OCI-LY7 (cell line): ENCODE measurements at regions not wholly inside any gene's neighbourhood (a gene's known extent, or its start where the extent isn't known, plus 50 kb on each side); places are given as distances from the start of the nearest gene placed in this dataset.

Source experiments
- BruUV-seq: library from RNA; stranded (reverse); fragments of 400-500 nt; replicated peaks from 2 replicates; lab custom pipeline; 2021; lab: Mats Ljungman, UMichigan
- CTCF ChIA-PET: fragments of 300-600 bp; sonication (Branson Sonifier 250); formaldehyde crosslinking; loops from one replicate; lab custom pipeline; 2022; ENCODE audit warnings: antibody characterized with exemption; ENCODE audit not compliant: unreplicated experiment; lab: Charles Lee
- POLR2A ChIA-PET: fragments of 300-600 bp; sonication (Branson Sonifier 250); formaldehyde crosslinking; loops from one replicate; lab custom pipeline; 2022; ENCODE audit warnings: antibody characterized with exemption; lab: Charles Lee
- DNase-seq: peaks from one replicate; pipeline ENCODE4 v3.0.0-alpha.2; 2015; ENCODE audit warnings: low spot score
- H2AFZ ChIP-seq: fragments of 200-600 bp; sonication (generic), shearing (Covaris generic); 2 replicates; pipeline ENCODE4 v1.6.1; 2014; ENCODE audit warnings: mild to moderate bottlenecking, antibody characterized with exemption, low read length, moderate library complexity
- H3K27ac ChIP-seq: fragments of 200-600 bp; sonication (generic); 2 replicates; pipeline ENCODE4 v1.5.1; 2014; ENCODE audit warnings: mixed run types, low read depth, mild to moderate bottlenecking, moderate library complexity, low read length, inconsistent platforms; ENCODE audit not compliant: poor library complexity, severe bottlenecking
- H3K36me3 ChIP-seq: fragments of 200-600 bp; sonication (generic); 2 replicates; pipeline ENCODE4 v1.6.1; 2014; ENCODE audit warnings: mild to moderate bottlenecking, antibody characterized with exemption, low read length, moderate library complexity, mixed read lengths; ENCODE audit not compliant: insufficient read depth
- H3K4me1 ChIP-seq: fragments of 200-600 bp; sonication (generic); 2 replicates; pipeline ENCODE4 v1.5.1; 2014; ENCODE audit warnings: mild to moderate bottlenecking, low read length; ENCODE audit not compliant: insufficient read depth, poor library complexity, severe bottlenecking
- H3K4me2 ChIP-seq: fragments of 200-600 bp; sonication (generic); 2 replicates; pipeline ENCODE4 v1.6.1; 2014; ENCODE audit warnings: mild to moderate bottlenecking, low read length
- H3K4me3 ChIP-seq: fragments of 200-600 bp; sonication (generic); 2 replicates; pipeline ENCODE4 v1.5.1; 2014; ENCODE audit warnings: mild to moderate bottlenecking, low read depth, low read length; ENCODE audit not compliant: poor library complexity, severe bottlenecking
- H3K79me2 ChIP-seq: fragments of 200-600 bp; sonication (generic); 2 replicates; pipeline ENCODE4 v1.6.1; 2016; ENCODE audit warnings: low read depth, mild to moderate bottlenecking, low read length, moderate library complexity, mixed read lengths; ENCODE audit not compliant: insufficient read depth
- H3K9me2 ChIP-seq: fragments of 200-600 bp; sonication (generic); 2 replicates; pipeline ENCODE4 v1.6.1; 2016; ENCODE audit warnings: mild to moderate bottlenecking, low read length, mixed read lengths; ENCODE audit not compliant: insufficient read depth
- H3K9me3 ChIP-seq: fragments of 200-600 bp; sonication (generic); 2 replicates; pipeline ENCODE4 v1.6.1; 2014; ENCODE audit warnings: mild to moderate bottlenecking, mixed run types, low read length, mixed read lengths
- H4K20me1 ChIP-seq: fragments of 200-600 bp; sonication (generic); 2 replicates; pipeline ENCODE4 v1.6.1; 2014; ENCODE audit warnings: mild to moderate bottlenecking, antibody characterized with exemption, low read length, moderate library complexity, mixed read lengths; ENCODE audit not compliant: insufficient read depth
- EZH2phosphoT487 ChIP-seq: fragments of 200-600 bp; sonication (generic); IDR thresholded peaks from 2 replicates; pipeline ENCODE4 v1.6.1; 2018; ENCODE audit warnings: low read depth, borderline replicate concordance, mild to moderate bottlenecking, mixed run types, antibody characterized with exemption, low read length, moderate library complexity, mixed read lengths
- intact Hi-C: fragments of 100-400 bp; cut with micrococcal nuclease; formaldehyde crosslinking; loops from one replicate; pipeline ENCODE4 v1.10.0; 2022; ENCODE audit not compliant: unreplicated experiment
- TF ChIP-seq, protein P1 (sequence below): fragments of 200-600 bp; sonication (generic); conservative IDR thresholded peaks from 2 replicates; pipeline ENCODE4 v1.5.1; 2014; ENCODE audit warnings: mild to moderate bottlenecking, antibody characterized with exemption, low read length, moderate library complexity, mixed read lengths

DNA sequence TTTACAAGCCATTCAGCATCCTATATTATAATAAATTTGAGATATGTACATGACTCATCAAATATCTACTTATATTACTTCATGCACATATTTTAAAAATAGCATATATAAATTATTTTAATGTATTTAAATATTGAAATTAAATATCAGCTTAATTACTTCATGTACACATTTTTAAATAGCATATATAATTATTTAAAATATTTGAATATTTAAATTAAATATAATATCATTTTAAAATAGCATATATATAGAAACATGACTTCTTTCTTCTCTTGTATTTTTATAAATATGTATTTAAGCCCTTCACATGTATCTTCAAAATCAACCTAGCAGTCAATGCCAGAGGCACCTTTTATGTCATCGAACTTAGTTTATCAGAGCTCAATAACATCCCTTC is 298.8 kb upstream of the DSEL start:
- no peak overlapping the region for H2AFZ ChIP-seq
- no peaks in the 10 kb centered on the region for H4K20me1 ChIP-seq
- H3K9me2 ChIP-seq, result no peaks in the 10 kb centered on the region
- TF ChIP-seq, protein P1, sequence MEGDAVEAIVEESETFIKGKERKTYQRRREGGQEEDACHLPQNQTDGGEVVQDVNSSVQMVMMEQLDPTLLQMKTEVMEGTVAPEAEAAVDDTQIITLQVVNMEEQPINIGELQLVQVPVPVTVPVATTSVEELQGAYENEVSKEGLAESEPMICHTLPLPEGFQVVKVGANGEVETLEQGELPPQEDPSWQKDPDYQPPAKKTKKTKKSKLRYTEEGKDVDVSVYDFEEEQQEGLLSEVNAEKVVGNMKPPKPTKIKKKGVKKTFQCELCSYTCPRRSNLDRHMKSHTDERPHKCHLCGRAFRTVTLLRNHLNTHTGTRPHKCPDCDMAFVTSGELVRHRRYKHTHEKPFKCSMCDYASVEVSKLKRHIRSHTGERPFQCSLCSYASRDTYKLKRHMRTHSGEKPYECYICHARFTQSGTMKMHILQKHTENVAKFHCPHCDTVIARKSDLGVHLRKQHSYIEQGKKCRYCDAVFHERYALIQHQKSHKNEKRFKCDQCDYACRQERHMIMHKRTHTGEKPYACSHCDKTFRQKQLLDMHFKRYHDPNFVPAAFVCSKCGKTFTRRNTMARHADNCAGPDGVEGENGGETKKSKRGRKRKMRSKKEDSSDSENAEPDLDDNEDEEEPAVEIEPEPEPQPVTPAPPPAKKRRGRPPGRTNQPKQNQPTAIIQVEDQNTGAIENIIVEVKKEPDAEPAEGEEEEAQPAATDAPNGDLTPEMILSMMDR, result no peak
- H3K4me2 ChIP-seq, result no peak overlapping the region
- H3K9me3 ChIP-seq, result no peaks in the 10 kb centered on the region
- no peaks in the 10 kb centered on the region for H3K79me2 ChIP-seq
- DNase-seq, result no peak
- no peak overlapping the region for H3K4me3 ChIP-seq
- ChIA-PET CTCF (no interaction called here), POLR2A (no interaction called here)
- H3K36me3 ChIP-seq, result no peaks in the 10 kb centered on the region
- intact Hi-C loops, result no loop called here
- BruUV-seq, result no TSS peak
- H3K4me1 ChIP-seq, result no peaks in the 10 kb centered on the region
- H3K27ac ChIP-seq, result no peak overlapping the region

DNA sequence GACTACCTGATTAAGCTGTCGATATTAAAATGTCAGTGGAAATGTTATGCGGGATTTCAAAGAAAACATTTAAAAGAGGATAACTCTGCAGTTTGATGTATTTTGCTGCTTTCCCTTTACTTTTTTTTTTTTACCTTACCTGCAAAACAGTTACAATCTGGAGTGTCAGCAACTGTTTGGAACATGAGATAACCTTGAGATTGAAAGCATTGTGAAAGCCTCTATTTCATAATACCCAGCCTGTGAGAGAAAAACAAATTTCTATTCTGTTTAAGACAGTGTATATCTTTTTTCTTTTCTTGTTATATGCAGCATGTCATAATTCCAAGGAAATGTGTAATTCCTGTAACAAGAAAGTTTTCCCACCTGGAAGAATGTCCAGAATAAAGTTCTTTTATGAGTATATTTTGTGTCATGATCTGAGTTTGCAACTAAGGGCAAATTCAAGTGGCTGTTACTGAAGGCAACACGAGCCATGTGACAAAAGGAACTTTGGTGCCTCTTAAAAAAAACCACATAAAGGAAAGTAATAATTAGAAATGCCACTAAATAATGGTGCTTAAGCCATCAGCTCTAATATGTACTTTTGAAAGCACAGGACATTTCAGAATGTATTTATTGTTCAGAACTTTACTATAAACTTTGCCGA is 297.0 kb upstream of the DSEL start:
- no peak overlapping the region for H3K4me2 ChIP-seq
- no peaks in the 10 kb centered on the region for H3K79me2 ChIP-seq
- POLR2A ChIA-PET, result no interaction called here
- no peaks in the 10 kb centered on the region for H4K20me1 ChIP-seq
- intact Hi-C loops, result no loop called here
- H3K36me3 ChIP-seq, result no peaks in the 10 kb centered on the region
- no peak overlapping the region for H2AFZ ChIP-seq
- CTCF ChIA-PET, result no interaction called here
- no peaks in the 10 kb centered on the region for H3K9me2 ChIP-seq
- TF ChIP-seq, protein P1, result no peak
- TF ChIP-seq EZH2phosphoT487, result no peak
- H3K4me3 ChIP-seq, result no peak overlapping the region
- H3K27ac ChIP-seq, result no peak overlapping the region
- H3K4me1 ChIP-seq, result no peaks in the 10 kb centered on the region
- H3K9me3 ChIP-seq, result no peaks in the 10 kb centered on the region
- no peak for DNase-seq
- no TSS peak for BruUV-seq

DNA sequence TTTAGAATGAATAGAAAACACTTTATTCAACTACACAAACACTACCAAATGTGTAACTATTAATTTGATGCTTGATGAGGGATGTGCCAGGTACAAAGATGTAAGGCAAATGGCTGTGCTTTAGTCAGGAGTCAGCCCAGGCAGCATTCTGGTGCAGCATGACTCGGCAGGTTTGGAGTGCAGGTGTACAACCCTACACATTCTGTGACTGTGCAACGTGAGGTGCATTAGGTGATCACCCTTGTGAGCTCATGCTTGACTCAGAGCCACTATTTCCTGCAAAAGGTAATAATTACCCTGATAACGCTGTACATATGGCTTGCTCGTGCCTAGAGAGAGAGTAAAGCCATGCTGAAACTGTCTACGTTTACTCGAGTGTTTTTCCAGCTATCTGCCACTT is 288.7 kb upstream of the DSEL start:
- H3K9me3 ChIP-seq, result no peaks in the 10 kb centered on the region
- ChIA-PET CTCF (no interaction called here), POLR2A (no interaction called here)
- no peak overlapping the region for H3K4me2 ChIP-seq
- TF ChIP-seq, protein P1, result no peak
- TF ChIP-seq EZH2phosphoT487, result no peak
- H3K79me2 ChIP-seq, result no peaks in the 10 kb centered on the region
- H3K27ac ChIP-seq, result no peak overlapping the region
- no peaks in the 10 kb centered on the region for H3K4me1 ChIP-seq
- H3K4me3 ChIP-seq, result no peak overlapping the region
- no peak for DNase-seq
- intact Hi-C loops, result no loop called here
- no peaks in the 10 kb centered on the region for H3K9me2 ChIP-seq
- BruUV-seq, result no TSS peak
- H2AFZ ChIP-seq, result no peak overlapping the region
- no peaks in the 10 kb centered on the region for H3K36me3 ChIP-seq
- no peaks in the 10 kb centered on the region for H4K20me1 ChIP-seq
